Mesothelial cell of epicardium (in vitro differentiated cells): ENCODE measurements at regions not wholly inside any gene's neighbourhood (a gene's known extent, or its start where the extent isn't known, plus 50 kb on each side); places are given as distances from the start of the nearest gene placed in this dataset.

Experiments used
- DNase-seq, 2 experiments: peaks; one replicate each; pipeline ENCODE4 v3.0.0; 2021; ENCODE audit warnings: low spot score in 2 of 2; ENCODE audit not compliant: unreplicated experiment in 2 of 2
- H3K27ac Mint-ChIP-seq: 2 replicates; pipeline ENCODE4 v1.8.0; 2021; ENCODE audit warnings: mixed read lengths
- H3K27me3 Mint-ChIP-seq: 2 replicates; pipeline ENCODE4 v1.8.0; 2021; ENCODE audit warnings: low read depth, mixed read lengths
- H3K36me3 Mint-ChIP-seq: 2 replicates; pipeline ENCODE4 v1.8.0; 2021; ENCODE audit warnings: mixed read lengths
- H3K4me1 Mint-ChIP-seq: 2 replicates; pipeline ENCODE4 v1.8.0; 2021; ENCODE audit warnings: mixed read lengths
- H3K4me3 Mint-ChIP-seq: 2 replicates; pipeline ENCODE4 v1.8.0; 2021; ENCODE audit warnings: mild to moderate bottlenecking, moderate library complexity, mixed read lengths
- H3K9me3 Mint-ChIP-seq: 2 replicates; pipeline ENCODE4 v1.8.0; 2021; ENCODE audit warnings: mixed read lengths
- CTCF ChIP-seq: fragments of 200-600 bp; sonication (generic); IDR thresholded peaks from one replicate; pipeline ENCODE4 v1.5.0; 2021; ENCODE audit warnings: antibody characterized with exemption; ENCODE audit not compliant: unreplicated experiment

- H3K36me3 Mint-ChIP-seq, result no peaks in the 10 kb centered on the region
- TF ChIP-seq CTCF, result no peak
- H3K9me3 Mint-ChIP-seq, result peaks cover 4% of the 10 kb centered on the region
- H3K4me1 Mint-ChIP-seq, result peaks cover 4% of the 10 kb centered on the region
- no peak for DNase-seq
- H3K4me3 Mint-ChIP-seq, result no peak overlapping the region
- peaks cover 19% of the 10 kb centered on the region for H3K27me3 Mint-ChIP-seq
- no peak overlapping the region for H3K27ac Mint-ChIP-seq
These were observed 134.8 kb downstream of the SETD4 start for GRCh38 chr21:35925497-35925896.

- no peak for DNase-seq
These were observed 135.5 kb downstream of the SETD4 start for GRCh38 chr21:35924714-35925301.

GRCh38 chr21:35923971-35924370 lies 136.4 kb downstream of the SETD4 start:
- Mint-ChIP-seq H3K36me3 (no peaks in the 10 kb centered on the region), H3K27ac (no peak overlapping the region), H3K9me3 (peaks cover 6% of the 10 kb centered on the region), H3K27me3 (peaks cover 23% of the 10 kb centered on the region), H3K4me1 (peaks cover 4% of the 10 kb centered on the region), H3K4me3 (no peak overlapping the region)
- no peak for DNase-seq
- no peak for TF ChIP-seq CTCF

More at GRCh38 chr21:35924714-35925301, 135.5 kb downstream of the SETD4 start:
- H3K9me3 Mint-ChIP-seq, result peaks cover 4% of the 10 kb centered on the region
- H3K4me1 Mint-ChIP-seq, result peaks cover 4% of the 10 kb centered on the region
- H3K36me3 Mint-ChIP-seq, result no peaks in the 10 kb centered on the region
- no peak overlapping the region for H3K27ac Mint-ChIP-seq
- no peak for TF ChIP-seq CTCF
- H3K4me3 Mint-ChIP-seq, result no peak overlapping the region
- peaks cover 20% of the 10 kb centered on the region for H3K27me3 Mint-ChIP-seq

- H3K4me3 Mint-ChIP-seq, result no peak overlapping the region
- DNase-seq, result no peak
- no peak for TF ChIP-seq CTCF
- H3K27ac Mint-ChIP-seq, result no peak overlapping the region
- no peaks in the 10 kb centered on the region for H3K36me3 Mint-ChIP-seq
- peaks cover 6% of the 10 kb centered on the region for H3K9me3 Mint-ChIP-seq
- peaks cover 4% of the 10 kb centered on the region for H3K4me1 Mint-ChIP-seq
- peaks cover 23% of the 10 kb centered on the region for H3K27me3 Mint-ChIP-seq
These were observed 137.7 kb downstream of the SETD4 start for GRCh38 chr21:35922618-35923017.

GRCh38 chr21:35921471-35921870 lies 138.9 kb downstream of the SETD4 start:
- H3K4me3 Mint-ChIP-seq, result no peak overlapping the region
- H3K36me3 Mint-ChIP-seq, result no peaks in the 10 kb centered on the region
- H3K4me1 Mint-ChIP-seq, result peaks cover 4% of the 10 kb centered on the region
- peaks cover 23% of the 10 kb centered on the region for H3K27me3 Mint-ChIP-seq
- no peak overlapping the region for H3K27ac Mint-ChIP-seq
- TF ChIP-seq CTCF, result no peak
- peaks cover 6% of the 10 kb centered on the region for H3K9me3 Mint-ChIP-seq
- DNase-seq, result no peak

- Mint-ChIP-seq H3K36me3 (no peaks in the 10 kb centered on the region), H3K27me3 (peaks cover 23% of the 10 kb centered on the region), H3K4me3 (no peak overlapping the region), H3K9me3 (peaks cover 14% of the 10 kb centered on the region), H3K27ac (no peak overlapping the region), H3K4me1 (peaks cover under 1% of the 10 kb centered on the region)
- DNase-seq, result no peak
- no peak for TF ChIP-seq CTCF
These were observed 139.9 kb downstream of the SETD4 start for GRCh38 chr21:35920436-35920835.
